ENCODE measurements at regions not wholly inside any gene's neighbourhood (a gene's known extent, or its start where the extent isn't known, plus 50 kb on each side); places are given as distances from the start of the nearest gene placed in this dataset.

DNA sequence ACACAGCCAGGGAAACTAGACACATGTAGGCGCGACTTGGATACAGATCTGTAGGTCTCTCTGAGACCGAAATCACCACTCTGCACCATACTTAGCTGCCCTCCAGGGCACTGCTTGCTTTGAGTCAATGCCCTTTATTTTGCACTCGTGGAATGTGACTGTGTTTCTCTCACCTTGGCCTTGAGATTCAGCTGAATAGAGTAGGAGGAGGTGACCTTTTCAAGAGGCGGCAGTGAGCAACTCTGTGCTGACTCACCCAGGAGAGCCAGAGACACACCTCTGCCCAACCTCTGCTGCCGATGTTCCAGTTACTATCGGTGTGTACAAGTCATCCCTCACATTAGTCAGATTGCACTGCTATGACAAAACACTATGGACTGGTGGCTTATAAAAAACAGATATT is 583.4 kb downstream of the VRK1 start:
- no peak for TF ChIP-seq EZH2 (IDR thresholded peaks at IDR 0.05; ENCODE audit: insufficient read depth, low read length)
- no peak for TF ChIP-seq CTCF (IDR thresholded peaks at IDR 0.05; ENCODE audit: insufficient read depth, low read depth, low read length)
- Histone ChIP-seq H3K27ac (ENCODE audit: low read depth, low read length) (no peak overlapping the region), H3K4me2 (ENCODE audit: low read length) (no peak overlapping the region), H3K9me3 (ENCODE audit: insufficient read depth, low read depth, low read length) (no peaks in the 10 kb centered on the region), H3K4me1 (ENCODE audit: insufficient read depth, low read length) (no peaks in the 10 kb centered on the region), H2AFZ (ENCODE audit: low read depth, low read length) (no peak overlapping the region), H3K27me3 (ENCODE audit: insufficient read depth, low read length) (no peaks in the 10 kb centered on the region), H3K79me2 (ENCODE audit: insufficient read depth, low read length) (no peaks in the 10 kb centered on the region), H3K36me3 (ENCODE audit: insufficient read depth, low read length) (no peaks in the 10 kb centered on the region), H3K4me3 (ENCODE audit: insufficient read depth, low read depth, low read length) (no peak overlapping the region), H4K20me1 (ENCODE audit: insufficient read depth, low read length) (no peaks in the 10 kb centered on the region), H3K9ac (ENCODE audit: low read length) (no peak overlapping the region)
- no peak for DNase-seq (ENCODE audit: low read depth)
- no peaks in the 10 kb centered on the region for H3K4me1 Mint-ChIP-seq (ENCODE audit: low read depth, unreplicated experiment)
- no peaks in the 10 kb centered on the region for H3K36me3 Mint-ChIP-seq (ENCODE audit: low read depth, unreplicated experiment)
- H3K4me3 Mint-ChIP-seq (ENCODE audit: unreplicated experiment), result no peak overlapping the region
- no peaks in the 10 kb centered on the region for H3K9me3 Mint-ChIP-seq (ENCODE audit: unreplicated experiment)
- H3K27me3 Mint-ChIP-seq (ENCODE audit: low read depth, unreplicated experiment), result peaks cover 27% of the 10 kb centered on the region
- no peak overlapping the region for H3K27ac Mint-ChIP-seq (ENCODE audit: unreplicated experiment)
- FAIRE-seq, result no peak

DNA sequence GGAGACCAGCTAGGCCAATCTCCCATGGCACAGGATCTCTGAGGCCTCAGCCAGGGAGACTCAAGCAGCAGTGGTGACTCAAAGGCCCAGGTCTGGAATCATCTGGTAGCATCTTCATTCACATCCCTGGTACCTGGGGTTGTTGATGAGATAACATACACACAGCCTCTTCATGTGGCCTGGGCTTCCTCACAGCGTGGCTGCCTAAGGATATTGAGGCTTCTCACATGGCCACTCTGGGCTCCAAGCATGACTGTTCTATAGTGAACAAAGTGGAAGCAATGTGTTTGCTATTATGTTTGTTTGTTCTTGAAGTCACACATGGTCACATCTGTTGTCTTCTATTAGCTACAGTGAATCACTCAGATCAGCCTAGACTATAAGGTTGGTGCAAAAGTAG is 584.1 kb downstream of the VRK1 start:
- no peaks in the 10 kb centered on the region for H3K4me1 ChIP-seq (ENCODE audit: insufficient read depth, low read length)
- H2AFZ ChIP-seq (ENCODE audit: low read depth, low read length), result no peak overlapping the region
- no peaks in the 10 kb centered on the region for H3K27me3 ChIP-seq (ENCODE audit: insufficient read depth, low read length)
- no peaks in the 10 kb centered on the region for H3K9me3 Mint-ChIP-seq (ENCODE audit: unreplicated experiment)
- no peak overlapping the region for H3K4me3 Mint-ChIP-seq (ENCODE audit: unreplicated experiment)
- FAIRE-seq, result no peak
- H3K9me3 ChIP-seq (ENCODE audit: insufficient read depth, low read depth, low read length), result no peaks in the 10 kb centered on the region
- H3K36me3 ChIP-seq (ENCODE audit: insufficient read depth, low read length), result no peaks in the 10 kb centered on the region
- no peak for DNase-seq (ENCODE audit: low read depth)
- no peak overlapping the region for H3K9ac ChIP-seq (ENCODE audit: low read length)
- H4K20me1 ChIP-seq (ENCODE audit: insufficient read depth, low read length), result no peaks in the 10 kb centered on the region
- H3K27me3 Mint-ChIP-seq (ENCODE audit: low read depth, unreplicated experiment), result peaks cover 27% of the 10 kb centered on the region
- H3K27ac Mint-ChIP-seq (ENCODE audit: unreplicated experiment), result no peak overlapping the region
- H3K79me2 ChIP-seq (ENCODE audit: insufficient read depth, low read length), result no peaks in the 10 kb centered on the region
- no peaks in the 10 kb centered on the region for H3K4me1 Mint-ChIP-seq (ENCODE audit: low read depth, unreplicated experiment)
- TF ChIP-seq EZH2 (IDR thresholded peaks at IDR 0.05; ENCODE audit: insufficient read depth, low read length) (no peak), CTCF (IDR thresholded peaks at IDR 0.05; ENCODE audit: insufficient read depth, low read depth, low read length) (no peak)
- no peak overlapping the region for H3K4me2 ChIP-seq (ENCODE audit: low read length)
- H3K36me3 Mint-ChIP-seq (ENCODE audit: low read depth, unreplicated experiment), result no peaks in the 10 kb centered on the region
- H3K4me3 ChIP-seq (ENCODE audit: insufficient read depth, low read depth, low read length), result no peak overlapping the region
- H3K27ac ChIP-seq (ENCODE audit: low read depth, low read length), result no peak overlapping the region

- Histone ChIP-seq H3K9me3 (ENCODE audit: insufficient read depth, low read depth, low read length) (no peaks in the 10 kb centered on the region), H2AFZ (ENCODE audit: low read depth, low read length) (no peak overlapping the region), H3K27me3 (ENCODE audit: insufficient read depth, low read length) (no peaks in the 10 kb centered on the region), H3K9ac (ENCODE audit: low read length) (no peak overlapping the region), H3K79me2 (ENCODE audit: insufficient read depth, low read length) (no peaks in the 10 kb centered on the region), H3K27ac (ENCODE audit: low read depth, low read length) (no peak overlapping the region), H3K4me1 (ENCODE audit: insufficient read depth, low read length) (no peaks in the 10 kb centered on the region), H4K20me1 (ENCODE audit: insufficient read depth, low read length) (no peaks in the 10 kb centered on the region), H3K36me3 (ENCODE audit: insufficient read depth, low read length) (no peaks in the 10 kb centered on the region), H3K4me2 (ENCODE audit: low read length) (no peak overlapping the region), H3K4me3 (ENCODE audit: insufficient read depth, low read depth, low read length) (no peak overlapping the region)
- Mint-ChIP-seq H3K27me3 (ENCODE audit: low read depth, unreplicated experiment) (peaks cover 20% of the 10 kb centered on the region), H3K27ac (ENCODE audit: unreplicated experiment) (no peak overlapping the region), H3K36me3 (ENCODE audit: low read depth, unreplicated experiment) (no peaks in the 10 kb centered on the region), H3K4me1 (ENCODE audit: low read depth, unreplicated experiment) (peaks cover 5% of the 10 kb centered on the region), H3K9me3 (ENCODE audit: unreplicated experiment) (no peaks in the 10 kb centered on the region), H3K4me3 (ENCODE audit: unreplicated experiment) (no peak overlapping the region)
- no peak for TF ChIP-seq EZH2 (IDR thresholded peaks at IDR 0.05; ENCODE audit: insufficient read depth, low read length)
- TF ChIP-seq CTCF (IDR thresholded peaks at IDR 0.05; ENCODE audit: insufficient read depth, low read depth, low read length), result no peak
- DNase-seq (ENCODE audit: low read depth) (no peak), FAIRE-seq (no peak)
Observed at GRCh38 chr14:97382616-97383226, 585.5 kb downstream of the VRK1 start.

All from astrocyte (in vitro differentiated cells and primary cell).